BJ (cell line): ENCODE measurements at regions not wholly inside any gene's neighbourhood (a gene's known extent, or its start where the extent isn't known, plus 50 kb on each side); places are given as distances from the start of the nearest gene placed in this dataset.

Experiments used
- CTCF ChIA-PET: fragments of 350-600 bp; formaldehyde crosslinking; extraction: SDS; loops from one replicate; lab custom pipeline; 2021; ENCODE audit warnings: antibody characterized with exemption, inconsistent platforms; lab: Yijun Ruan, JAX
- POLR2A ChIA-PET: fragments of 300-600 bp; sonication (Branson Sonifier 250); formaldehyde crosslinking; extraction: SDS; loops from one replicate; lab custom pipeline; 2021; ENCODE audit warnings: antibody characterized with exemption; lab: Charles Lee
- DNase-seq: peaks from one replicate; pipeline ENCODE4 v3.0.0-alpha.2; 2011; ENCODE audit warnings: low read depth
- H3K27me3 ChIP-seq: 2 replicates; pipeline ENCODE4 v1.6.0; 2011; ENCODE audit warnings: low read length; ENCODE audit not compliant: control insufficient read depth, insufficient read depth
- H3K36me3 ChIP-seq: 2 replicates; pipeline ENCODE4 v1.5.1; 2011; ENCODE audit warnings: low read length; ENCODE audit not compliant: control insufficient read depth, insufficient read depth
- H3K4me3 ChIP-seq: 2 replicates; pipeline ENCODE4 v1.5.1; 2011; ENCODE audit warnings: low read depth, mild to moderate bottlenecking, control low read depth, low read length
- TF ChIP-seq, protein P1 (sequence below): IDR thresholded peaks from 2 replicates; pipeline ENCODE4 v1.5.1; 2011; ENCODE audit warnings: low read depth, mild to moderate bottlenecking, control low read depth, inconsistent platforms, low read length, moderate library complexity; ENCODE audit not compliant: insufficient read depth

DNA sequence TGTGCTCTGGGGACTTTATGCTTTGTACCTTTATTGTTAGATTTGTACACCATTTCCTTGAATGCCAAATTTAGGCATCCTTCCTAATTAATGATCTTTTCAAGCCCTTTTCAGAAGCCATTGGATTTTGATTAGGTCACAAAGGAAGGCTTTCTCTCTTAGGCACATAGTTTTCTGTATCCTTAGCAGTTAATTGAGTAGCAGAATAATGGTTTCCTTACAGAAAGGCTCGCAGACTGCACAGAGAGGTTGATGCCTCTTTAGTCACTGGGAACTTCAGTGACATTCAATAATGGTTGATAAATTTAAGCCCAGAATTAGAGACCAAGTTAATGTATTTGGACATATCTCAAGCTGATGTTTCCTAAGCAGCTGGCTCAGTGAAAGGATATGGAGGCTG lies 139.1 kb upstream of the VGLL2 start:
- CTCF ChIA-PET, result no interaction called here
- no peak for DNase-seq
- Histone ChIP-seq H3K27me3 (no peaks in the 10 kb centered on the region), H3K4me3 (no peak overlapping the region), H3K36me3 (no peaks in the 10 kb centered on the region)
- POLR2A ChIA-PET, result no interaction called here
- TF ChIP-seq, protein P1, sequence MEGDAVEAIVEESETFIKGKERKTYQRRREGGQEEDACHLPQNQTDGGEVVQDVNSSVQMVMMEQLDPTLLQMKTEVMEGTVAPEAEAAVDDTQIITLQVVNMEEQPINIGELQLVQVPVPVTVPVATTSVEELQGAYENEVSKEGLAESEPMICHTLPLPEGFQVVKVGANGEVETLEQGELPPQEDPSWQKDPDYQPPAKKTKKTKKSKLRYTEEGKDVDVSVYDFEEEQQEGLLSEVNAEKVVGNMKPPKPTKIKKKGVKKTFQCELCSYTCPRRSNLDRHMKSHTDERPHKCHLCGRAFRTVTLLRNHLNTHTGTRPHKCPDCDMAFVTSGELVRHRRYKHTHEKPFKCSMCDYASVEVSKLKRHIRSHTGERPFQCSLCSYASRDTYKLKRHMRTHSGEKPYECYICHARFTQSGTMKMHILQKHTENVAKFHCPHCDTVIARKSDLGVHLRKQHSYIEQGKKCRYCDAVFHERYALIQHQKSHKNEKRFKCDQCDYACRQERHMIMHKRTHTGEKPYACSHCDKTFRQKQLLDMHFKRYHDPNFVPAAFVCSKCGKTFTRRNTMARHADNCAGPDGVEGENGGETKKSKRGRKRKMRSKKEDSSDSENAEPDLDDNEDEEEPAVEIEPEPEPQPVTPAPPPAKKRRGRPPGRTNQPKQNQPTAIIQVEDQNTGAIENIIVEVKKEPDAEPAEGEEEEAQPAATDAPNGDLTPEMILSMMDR, result no peak

GRCh38 chr6:117128052-117128451 lies 137.3 kb upstream of the VGLL2 start:
- ChIA-PET POLR2A (no interaction called here), CTCF (no interaction called here)
- no peaks in the 10 kb centered on the region for H3K36me3 ChIP-seq
- TF ChIP-seq, protein P1, result no peak
- H3K4me3 ChIP-seq, result no peak overlapping the region
- no peaks in the 10 kb centered on the region for H3K27me3 ChIP-seq
- no peak for DNase-seq

- ChIA-PET CTCF (no interaction called here), POLR2A (no interaction called here)
- DNase-seq, result no peak
- TF ChIP-seq, protein P1, result no peak
- Histone ChIP-seq H3K36me3 (no peaks in the 10 kb centered on the region), H3K4me3 (no peak overlapping the region), H3K27me3 (no peaks in the 10 kb centered on the region)
Observed at GRCh38 chr6:117130125-117130524, 135.2 kb upstream of the VGLL2 start.

- ChIA-PET CTCF (no interaction called here), POLR2A (no interaction called here)
- Histone ChIP-seq H3K4me3 (no peak overlapping the region), H3K27me3 (no peaks in the 10 kb centered on the region), H3K36me3 (no peaks in the 10 kb centered on the region)
- TF ChIP-seq, protein P1, result no peak
- DNase-seq, result no peak
Observed at GRCh38 chr6:117136702-117137101, 128.7 kb upstream of the VGLL2 start.

GRCh38 chr6:117137711-117138110 lies 127.6 kb upstream of the VGLL2 start:
- POLR2A ChIA-PET, result no interaction called here
- Histone ChIP-seq H3K36me3 (no peaks in the 10 kb centered on the region), H3K27me3 (no peaks in the 10 kb centered on the region), H3K4me3 (no peak overlapping the region)
- CTCF ChIA-PET, result no interaction called here
- DNase-seq, result no peak
- TF ChIP-seq, protein P1, result no peak
